ENCODE measurements at regions not wholly inside any gene's neighbourhood (a gene's known extent, or its start where the extent isn't known, plus 50 kb on each side); places are given as distances from the start of the nearest gene placed in this dataset.

- no peak overlapping the region for H3K4me3 ChIP-seq (ENCODE audit: low read depth, low read length)
- no peak overlapping the region for H3K27ac ChIP-seq (ENCODE audit: insufficient read depth, low read length, poor library complexity, severe bottlenecking)
- no peaks in the 10 kb centered on the region for H3K27me3 ChIP-seq (ENCODE audit: control insufficient read depth, insufficient read depth, low read length)
- Mint-ChIP-seq H3K27ac (no peak overlapping the region), H3K27me3 (no peaks in the 10 kb centered on the region), H3K9me3 (peaks cover 2 to 18% (median 8%) of the 10 kb centered on the region in 7 donors), H3K4me1 (no peaks in the 10 kb centered on the region), H3K4me3 (no peak overlapping the region), H3K36me3 (no peaks in the 10 kb centered on the region)
- no peak for DNase-seq
- ATAC-seq (ENCODE audit: low read depth in 2 of 2) = no peak
- no peaks in the 10 kb centered on the region for H3K36me3 ChIP-seq (ENCODE audit: control insufficient read depth, insufficient read depth, low read length)
- no peaks in the 10 kb centered on the region for H3K4me1 ChIP-seq (ENCODE audit: control insufficient read depth, insufficient read depth, low read length, poor library complexity, severe bottlenecking)
- H3K9me3 ChIP-seq (ENCODE audit: control insufficient read depth in 2 of 2, low read length in 2 of 2) = peaks cover 2 to 5% of the 10 kb centered on the region in 2 experiments
These were observed 706.9 kb upstream of the STXBP6 start for GRCh38 chr14:25756876-25757275.

DNA sequence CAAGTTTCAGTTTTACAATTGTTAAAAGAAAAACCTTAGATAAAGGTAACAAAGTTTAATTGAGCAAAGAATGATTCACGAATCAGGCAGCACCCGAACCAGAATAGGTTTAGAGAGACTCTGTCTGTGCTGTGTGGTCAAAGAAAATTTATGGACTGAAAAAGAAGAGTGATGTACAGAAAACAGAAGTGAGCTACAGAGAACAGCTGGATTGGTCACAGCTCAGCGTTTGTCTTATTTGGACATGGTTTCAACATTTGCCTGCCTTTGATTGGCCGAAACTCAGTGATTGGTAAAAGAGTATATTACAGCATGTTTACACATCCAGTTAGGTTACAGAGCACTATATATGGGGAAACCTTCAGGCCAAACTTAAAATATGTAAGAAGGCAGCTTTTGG lies 703.2 kb upstream of the STXBP6 start:
- DNase-seq (no peak), ATAC-seq (ENCODE audit: low read depth in 2 of 2) (no peak)
- no peaks in the 10 kb centered on the region for H3K36me3 ChIP-seq (ENCODE audit: control insufficient read depth, insufficient read depth, low read length)
- Mint-ChIP-seq H3K9me3 (peaks cover 2 to 15% (median 6%) of the 10 kb centered on the region in 7 donors), H3K27ac (no peak overlapping the region), H3K4me3 (no peak overlapping the region), H3K4me1 (no peaks in the 10 kb centered on the region), H3K36me3 (no peaks in the 10 kb centered on the region), H3K27me3 (no peaks in the 10 kb centered on the region)
- H3K27ac ChIP-seq (ENCODE audit: insufficient read depth, low read length, poor library complexity, severe bottlenecking) = no peak overlapping the region
- no peaks in the 10 kb centered on the region for H3K4me1 ChIP-seq (ENCODE audit: control insufficient read depth, insufficient read depth, low read length, poor library complexity, severe bottlenecking)
- H3K9me3 ChIP-seq (ENCODE audit: control insufficient read depth in 2 of 2, low read length in 2 of 2) = peaks cover 5 to 7% of the 10 kb centered on the region in 2 experiments
- H3K4me3 ChIP-seq (ENCODE audit: low read depth, low read length) = no peak overlapping the region
- no peaks in the 10 kb centered on the region for H3K27me3 ChIP-seq (ENCODE audit: control insufficient read depth, insufficient read depth, low read length)

DNA sequence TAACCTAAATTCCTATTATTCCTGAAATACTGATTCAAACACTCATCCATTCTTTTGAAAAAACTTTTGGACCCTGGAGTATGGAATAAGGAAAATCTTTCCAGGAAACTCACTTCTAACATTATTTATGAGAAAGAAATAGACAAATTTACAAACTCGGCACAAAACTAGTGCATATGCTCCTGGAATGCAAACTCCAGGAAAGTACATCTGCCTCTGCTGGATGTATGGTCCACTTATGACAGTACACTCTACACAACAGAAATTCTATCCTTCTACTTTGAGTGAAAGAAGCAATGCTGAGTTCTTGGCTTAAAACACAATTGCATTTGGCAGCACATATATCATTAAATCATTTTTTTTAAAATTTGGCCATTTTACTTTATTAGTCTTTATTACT lies 700.5 kb upstream of the STXBP6 start:
- Mint-ChIP-seq H3K4me3 (peak overlapping the region in 1 of 4 donors; percentile 10), H3K9me3 (peaks cover 2 to 17% (median 8%) of the 10 kb centered on the region in 7 donors), H3K36me3 (no peaks in the 10 kb centered on the region), H3K4me1 (no peaks in the 10 kb centered on the region), H3K27me3 (no peaks in the 10 kb centered on the region), H3K27ac (no peak overlapping the region)
- no peak for DNase-seq
- Histone ChIP-seq H3K27ac (ENCODE audit: insufficient read depth, low read length, poor library complexity, severe bottlenecking) (no peak overlapping the region), H3K9me3 (ENCODE audit: control insufficient read depth in 2 of 2, low read length in 2 of 2) (peaks cover 5 to 7% of the 10 kb centered on the region in 2 experiments), H3K4me3 (ENCODE audit: low read depth, low read length) (no peak overlapping the region), H3K36me3 (ENCODE audit: control insufficient read depth, insufficient read depth, low read length) (no peaks in the 10 kb centered on the region), H3K4me1 (ENCODE audit: control insufficient read depth, insufficient read depth, low read length, poor library complexity, severe bottlenecking) (no peaks in the 10 kb centered on the region), H3K27me3 (ENCODE audit: control insufficient read depth, insufficient read depth, low read length) (no peaks in the 10 kb centered on the region)
- no peak for ATAC-seq (ENCODE audit: low read depth in 2 of 2)

Measured in CD4-positive, CD25-positive, alpha-beta regulatory T cell (primary cell).